ENCODE measurements at regions not wholly inside any gene's neighbourhood (a gene's known extent, or its start where the extent isn't known, plus 50 kb on each side); places are given as distances from the start of the nearest gene placed in this dataset.

DNA sequence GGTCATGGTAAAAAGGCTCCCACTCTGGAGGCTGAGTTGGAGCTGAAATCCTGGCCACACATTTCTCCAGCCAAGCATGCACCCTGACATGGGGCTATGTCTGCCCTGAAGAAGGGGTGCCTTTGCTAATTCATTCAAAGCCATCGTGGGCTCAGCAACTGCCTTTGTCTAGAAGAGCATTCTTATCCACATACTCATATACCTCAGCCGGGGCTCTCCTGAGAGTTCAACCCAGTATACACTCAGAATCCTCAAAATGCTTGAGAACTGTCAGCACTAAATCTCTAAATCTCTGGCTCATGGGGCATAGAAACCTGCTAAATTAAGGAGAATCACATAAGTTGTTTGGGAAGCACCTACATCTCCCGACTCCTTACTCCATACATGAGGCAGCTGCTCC is 89.3 kb downstream of the MRPL32 start:
- no peak for ATAC-seq (replicated peaks in 1 of 4)
- no peak overlapping the region for H3K4me3 Mint-ChIP-seq
- 57% methylated on average over 1 of the region's 3 CpGs for WGBS (ENCODE audit: insufficient coverage)

DNA sequence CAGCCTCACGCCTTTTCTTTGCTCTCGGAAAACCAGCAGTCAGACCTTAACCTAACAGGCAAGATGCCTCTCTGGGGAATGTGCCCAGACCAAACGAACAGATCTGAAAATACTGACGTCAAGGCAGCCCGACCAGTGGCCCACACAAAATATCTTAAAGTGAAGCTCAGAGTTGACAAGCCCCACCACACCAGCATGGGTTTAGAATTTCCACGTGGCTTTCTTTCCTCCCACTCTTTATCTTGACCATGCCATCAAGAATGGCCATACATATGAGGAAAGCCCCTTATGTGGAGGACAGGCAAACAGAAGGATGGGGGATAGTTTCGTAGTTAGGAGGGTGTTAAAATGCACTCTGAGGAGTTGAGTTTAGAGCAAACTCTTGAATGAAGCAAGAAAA is 89.8 kb downstream of the MRPL32 start:
- Mint-ChIP-seq H3K27ac (no peak overlapping the region), H3K27me3 (peaks cover 8 to 12% of the 10 kb centered on the region in 2 donors), H3K4me3 (no peak overlapping the region), H3K4me1 (no peaks in the 10 kb centered on the region), H3K36me3 (no peaks in the 10 kb centered on the region), H3K9me3 (no peaks in the 10 kb centered on the region)
- Histone ChIP-seq H3K4me1 (ENCODE audit: control insufficient read depth in 1 of 2, extremely low read depth in 1 of 2, insufficient read depth in 2 of 2, low read length in 2 of 2) (no peaks in the 10 kb centered on the region), H3K9me3 (no peaks in the 10 kb centered on the region), H3K4me3 (ENCODE audit: control insufficient read depth in 1 of 2, extremely low read depth in 1 of 2, low read length in 1 of 2) (no peak overlapping the region), H3K36me3 (ENCODE audit: control insufficient read depth in 2 of 2, extremely low read depth in 1 of 2, insufficient read depth in 1 of 2, low read length in 1 of 2) (no peaks in the 10 kb centered on the region), H3K27ac (ENCODE audit: low read length) (no peak overlapping the region), H3K27me3 (replicated peaks in 1 of 2; ENCODE audit: control insufficient read depth in 2 of 2, extremely low read depth in 1 of 2, insufficient read depth in 2 of 2, low read length in 1 of 2) (peaks cover 0 to 3% of the 10 kb centered on the region in 2 experiments)
- no peak for DNase-seq
- no peak for ATAC-seq (replicated peaks in 1 of 4)
- CTCF ChIA-PET = no interaction called here
- WGBS (ENCODE audit: insufficient coverage) = 75% methylated on average over 5 of the region's 7 CpGs
- POLR2A ChIA-PET = no interaction called here

More for the DNA sequence above, 89.3 kb downstream of the MRPL32 start:
- Mint-ChIP-seq H3K36me3 (no peaks in the 10 kb centered on the region), H3K27me3 (peaks cover 8 to 12% of the 10 kb centered on the region in 2 donors), H3K9me3 (no peaks in the 10 kb centered on the region), H3K4me1 (no peaks in the 10 kb centered on the region), H3K27ac (no peak overlapping the region)
- POLR2A ChIA-PET = no interaction called here
- no peak for DNase-seq
- Histone ChIP-seq H3K27me3 (replicated peaks in 1 of 2; ENCODE audit: control insufficient read depth in 2 of 2, extremely low read depth in 1 of 2, insufficient read depth in 2 of 2, low read length in 1 of 2) (peaks cover 0 to 3% of the 10 kb centered on the region in 2 experiments), H3K4me3 (ENCODE audit: control insufficient read depth in 1 of 2, extremely low read depth in 1 of 2, low read length in 1 of 2) (no peak overlapping the region), H3K4me1 (ENCODE audit: control insufficient read depth in 1 of 2, extremely low read depth in 1 of 2, insufficient read depth in 2 of 2, low read length in 2 of 2) (no peaks in the 10 kb centered on the region), H3K36me3 (ENCODE audit: control insufficient read depth in 2 of 2, extremely low read depth in 1 of 2, insufficient read depth in 1 of 2, low read length in 1 of 2) (no peaks in the 10 kb centered on the region), H3K27ac (ENCODE audit: low read length) (no peak overlapping the region), H3K9me3 (no peaks in the 10 kb centered on the region)
- CTCF ChIA-PET = no interaction called here

DNA sequence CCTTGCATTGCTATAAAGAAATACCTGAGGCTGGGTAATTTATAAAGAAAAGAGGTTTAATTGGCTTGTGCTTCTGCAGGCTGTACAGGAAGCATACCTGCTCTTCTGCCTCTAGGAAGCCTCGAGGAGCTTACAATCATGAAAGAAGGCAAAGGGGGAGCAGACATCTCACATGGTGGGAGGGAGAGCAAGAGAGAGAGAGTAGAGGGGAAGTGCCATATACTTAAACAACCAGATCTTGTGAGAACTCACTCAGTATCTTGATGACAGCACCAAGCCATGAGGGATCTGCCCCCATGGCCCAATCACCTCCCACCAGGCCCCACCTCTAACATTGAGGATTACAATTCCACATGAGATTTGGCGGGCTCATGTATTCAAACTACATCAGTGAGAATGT is 79.1 kb upstream of the HECW1 start:
- no peaks in the 10 kb centered on the region for H3K9me3 Mint-ChIP-seq
- POLR2A ChIA-PET = no interaction called here

DNA sequence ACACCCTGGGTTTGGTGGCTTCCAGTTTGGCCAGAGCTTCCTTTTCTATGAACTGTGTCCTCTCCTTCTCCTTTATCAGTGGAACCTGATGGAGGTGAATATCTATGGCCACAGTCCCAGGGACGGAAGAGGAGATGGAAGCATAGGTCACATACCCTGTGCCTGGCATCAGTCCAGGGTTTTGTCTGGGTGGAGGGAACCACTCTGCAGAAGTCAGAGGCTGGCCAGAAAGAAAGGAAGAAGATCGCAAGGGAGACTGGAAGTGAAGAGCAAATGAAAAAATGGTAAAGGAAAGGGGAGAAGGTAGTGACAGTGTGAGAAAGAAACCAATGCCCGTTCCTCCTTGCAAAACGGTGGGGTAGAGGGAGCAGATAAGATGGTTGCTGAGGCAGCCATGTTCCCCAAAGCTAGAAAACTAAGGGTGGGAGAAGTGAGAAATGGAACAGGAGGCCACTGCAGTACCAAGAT is 77.9 kb upstream of the HECW1 start:
- Histone ChIP-seq H3K27me3 (replicated peaks in 1 of 2; ENCODE audit: control insufficient read depth in 2 of 2, extremely low read depth in 1 of 2, insufficient read depth in 2 of 2, low read length in 1 of 2) (no peaks in the 10 kb centered on the region), H3K9me3 (no peaks in the 10 kb centered on the region), H3K36me3 (ENCODE audit: control insufficient read depth in 2 of 2, extremely low read depth in 1 of 2, insufficient read depth in 1 of 2, low read length in 1 of 2) (no peaks in the 10 kb centered on the region), H3K4me3 (ENCODE audit: control insufficient read depth in 1 of 2, extremely low read depth in 1 of 2, low read length in 1 of 2) (no peak overlapping the region), H3K27ac (ENCODE audit: low read length) (no peak overlapping the region), H3K4me1 (ENCODE audit: control insufficient read depth in 1 of 2, extremely low read depth in 1 of 2, insufficient read depth in 2 of 2, low read length in 2 of 2) (no peaks in the 10 kb centered on the region)
- ATAC-seq (replicated peaks in 1 of 4) (no peak), DNase-seq (no peak)
- Mint-ChIP-seq H3K4me3 (no peak overlapping the region), H3K9me3 (no peaks in the 10 kb centered on the region), H3K27me3 (peaks cover 5 to 21% of the 10 kb centered on the region in 2 donors), H3K27ac (no peak overlapping the region), H3K36me3 (no peaks in the 10 kb centered on the region), H3K4me1 (no peaks in the 10 kb centered on the region)
- WGBS (ENCODE audit: insufficient coverage) = 84% methylated on average over 4 of the region's 4 CpGs
- CTCF ChIA-PET = no interaction called here
- POLR2A ChIA-PET = no interaction called here

More for the DNA sequence above, 79.1 kb upstream of the HECW1 start:
- no peaks in the 10 kb centered on the region for H3K4me1 ChIP-seq (ENCODE audit: control insufficient read depth in 1 of 2, extremely low read depth in 1 of 2, insufficient read depth in 2 of 2, low read length in 2 of 2)
- CTCF ChIA-PET = no interaction called here
- H3K36me3 ChIP-seq (ENCODE audit: control insufficient read depth in 2 of 2, extremely low read depth in 1 of 2, insufficient read depth in 1 of 2, low read length in 1 of 2) = no peaks in the 10 kb centered on the region
- WGBS (ENCODE audit: insufficient coverage) = no CpG with 5 or more reads among the region's 2 CpGs
- no peak for ATAC-seq (replicated peaks in 1 of 4)
- Mint-ChIP-seq H3K36me3 (no peaks in the 10 kb centered on the region), H3K4me3 (no peak overlapping the region), H3K27ac (no peak overlapping the region), H3K27me3 (peaks cover 9 to 24% of the 10 kb centered on the region in 2 donors), H3K4me1 (no peaks in the 10 kb centered on the region)
- H3K4me3 ChIP-seq (ENCODE audit: control insufficient read depth in 1 of 2, extremely low read depth in 1 of 2, low read length in 1 of 2) = no peak overlapping the region
- no peak for DNase-seq
- peaks cover 0 to 3% of the 10 kb centered on the region in 2 experiments for H3K27me3 ChIP-seq (replicated peaks in 1 of 2; ENCODE audit: control insufficient read depth in 2 of 2, extremely low read depth in 1 of 2, insufficient read depth in 2 of 2, low read length in 1 of 2)
- no peak overlapping the region for H3K27ac ChIP-seq (ENCODE audit: low read length)
- H3K9me3 ChIP-seq = no peaks in the 10 kb centered on the region

DNA sequence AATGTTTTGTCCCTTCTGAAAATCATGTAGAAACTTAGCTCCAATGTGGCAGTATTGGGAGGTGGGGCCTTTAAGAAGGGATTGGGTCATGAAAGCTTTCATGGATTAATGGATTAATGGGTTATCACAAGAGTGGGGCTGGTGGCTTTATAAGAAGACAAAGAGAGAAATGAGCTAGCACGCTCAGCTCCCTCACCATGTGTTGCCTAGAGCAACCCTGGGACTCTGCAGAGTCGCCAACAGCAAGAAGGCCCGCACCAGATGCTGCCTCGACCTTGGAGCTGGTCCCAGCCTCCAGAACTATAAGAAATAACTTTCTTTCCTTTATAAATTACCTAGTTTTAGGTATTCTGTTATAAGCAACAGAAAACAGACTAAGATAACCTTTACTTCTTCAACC is 74.9 kb upstream of the HECW1 start:
- DNase-seq (no peak), ATAC-seq (replicated peaks in 1 of 4) (no peak)
- Histone ChIP-seq H3K9me3 (no peaks in the 10 kb centered on the region), H3K27ac (ENCODE audit: low read length) (no peak overlapping the region), H3K27me3 (replicated peaks in 1 of 2; ENCODE audit: control insufficient read depth in 2 of 2, extremely low read depth in 1 of 2, insufficient read depth in 2 of 2, low read length in 1 of 2) (no peaks in the 10 kb centered on the region), H3K36me3 (ENCODE audit: control insufficient read depth in 2 of 2, extremely low read depth in 1 of 2, insufficient read depth in 1 of 2, low read length in 1 of 2) (no peaks in the 10 kb centered on the region), H3K4me3 (ENCODE audit: control insufficient read depth in 1 of 2, extremely low read depth in 1 of 2, low read length in 1 of 2) (no peak overlapping the region), H3K4me1 (ENCODE audit: control insufficient read depth in 1 of 2, extremely low read depth in 1 of 2, insufficient read depth in 2 of 2, low read length in 2 of 2) (no peaks in the 10 kb centered on the region)
- H3K27ac Mint-ChIP-seq = no peak overlapping the region
- no CpG with 5 or more reads among the region's 4 CpGs for WGBS (ENCODE audit: insufficient coverage)
- no peaks in the 10 kb centered on the region for H3K4me1 Mint-ChIP-seq
- H3K9me3 Mint-ChIP-seq = no peaks in the 10 kb centered on the region
- CTCF ChIA-PET = no interaction called here
- POLR2A ChIA-PET = no interaction called here
- no peaks in the 10 kb centered on the region for H3K36me3 Mint-ChIP-seq
- H3K27me3 Mint-ChIP-seq = peaks cover 4 to 13% of the 10 kb centered on the region in 2 donors
- no peak overlapping the region for H3K4me3 Mint-ChIP-seq

DNA sequence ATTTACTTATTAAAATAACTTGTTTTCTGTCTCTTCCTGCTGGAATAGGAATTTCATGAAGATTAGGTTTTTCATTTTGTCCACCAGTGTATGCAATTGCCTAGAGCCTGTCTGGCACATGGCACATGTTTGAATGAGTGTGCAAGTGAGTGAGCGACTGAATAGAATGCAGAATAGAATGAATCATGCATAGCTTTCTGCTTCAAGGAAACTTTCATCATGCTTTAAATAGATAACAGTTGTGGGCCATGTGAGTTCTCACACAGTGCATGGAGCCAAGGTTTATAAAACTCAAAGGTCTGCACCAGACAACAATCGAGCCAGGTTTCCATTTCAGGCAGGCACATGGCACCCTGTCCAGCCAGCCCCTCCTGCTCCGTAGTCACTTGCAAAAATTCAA is 74.2 kb upstream of the HECW1 start:
- Mint-ChIP-seq H3K27me3 (peaks cover 10 to 21% of the 10 kb centered on the region in 2 donors), H3K36me3 (no peaks in the 10 kb centered on the region), H3K9me3 (no peaks in the 10 kb centered on the region), H3K4me1 (no peaks in the 10 kb centered on the region), H3K4me3 (no peak overlapping the region), H3K27ac (no peak overlapping the region)
- ATAC-seq (replicated peaks in 1 of 4) (no peak), DNase-seq (no peak)
- no peaks in the 10 kb centered on the region for H3K36me3 ChIP-seq (ENCODE audit: control insufficient read depth in 2 of 2, extremely low read depth in 1 of 2, insufficient read depth in 1 of 2, low read length in 1 of 2)
- no peak overlapping the region for H3K4me3 ChIP-seq (ENCODE audit: control insufficient read depth in 1 of 2, extremely low read depth in 1 of 2, low read length in 1 of 2)
- ChIA-PET CTCF (no interaction called here), POLR2A (no interaction called here)
- H3K27me3 ChIP-seq (replicated peaks in 1 of 2; ENCODE audit: control insufficient read depth in 2 of 2, extremely low read depth in 1 of 2, insufficient read depth in 2 of 2, low read length in 1 of 2) = peaks cover 0 to 4% of the 10 kb centered on the region in 2 experiments
- H3K4me1 ChIP-seq (ENCODE audit: control insufficient read depth in 1 of 2, extremely low read depth in 1 of 2, insufficient read depth in 2 of 2, low read length in 2 of 2) = no peaks in the 10 kb centered on the region
- no peak overlapping the region for H3K27ac ChIP-seq (ENCODE audit: low read length)
- WGBS (ENCODE audit: insufficient coverage) = 57% methylated on average over 1 of the region's 3 CpGs
- no peaks in the 10 kb centered on the region for H3K9me3 ChIP-seq

DNA sequence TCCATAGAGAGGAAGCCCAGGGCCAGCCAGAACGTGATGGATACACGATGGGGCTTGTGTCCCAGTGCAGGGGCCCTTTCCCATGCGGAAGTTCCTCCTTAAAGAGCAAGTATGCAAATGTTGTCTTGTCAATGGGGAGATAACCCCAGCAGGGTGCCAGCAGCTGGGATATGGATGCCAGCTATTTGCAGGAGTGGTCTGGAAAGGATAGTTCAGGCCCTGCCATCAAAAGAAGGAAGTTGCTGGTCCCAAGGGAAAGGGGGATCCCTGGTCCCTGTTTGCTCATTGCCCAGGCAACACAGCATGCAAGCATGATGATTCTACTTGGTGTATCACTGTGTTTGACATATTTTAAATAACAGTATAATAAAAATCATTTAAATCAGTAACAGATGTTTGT is 73.1 kb upstream of the HECW1 start:
- 65% methylated on average over 3 of the region's 3 CpGs for WGBS (ENCODE audit: insufficient coverage)
- no peaks in the 10 kb centered on the region for H3K9me3 ChIP-seq
- no peak overlapping the region for H3K27ac Mint-ChIP-seq
- H3K36me3 Mint-ChIP-seq = no peaks in the 10 kb centered on the region
- H3K27me3 Mint-ChIP-seq = peaks cover 9 to 28% of the 10 kb centered on the region in 2 donors
- ChIA-PET CTCF (no interaction called here), POLR2A (no interaction called here)
- no peak for ATAC-seq (replicated peaks in 1 of 4)
- H3K27me3 ChIP-seq (replicated peaks in 1 of 2; ENCODE audit: control insufficient read depth in 2 of 2, extremely low read depth in 1 of 2, insufficient read depth in 2 of 2, low read length in 1 of 2) = peaks cover 0 to 4% of the 10 kb centered on the region in 2 experiments
- no peaks in the 10 kb centered on the region for H3K4me1 Mint-ChIP-seq
- H3K4me3 ChIP-seq (ENCODE audit: control insufficient read depth in 1 of 2, extremely low read depth in 1 of 2, low read length in 1 of 2) = no peak overlapping the region
- no peaks in the 10 kb centered on the region for H3K36me3 ChIP-seq (ENCODE audit: control insufficient read depth in 2 of 2, extremely low read depth in 1 of 2, insufficient read depth in 1 of 2, low read length in 1 of 2)
- no peaks in the 10 kb centered on the region for H3K4me1 ChIP-seq (ENCODE audit: control insufficient read depth in 1 of 2, extremely low read depth in 1 of 2, insufficient read depth in 2 of 2, low read length in 2 of 2)
- H3K9me3 Mint-ChIP-seq = no peaks in the 10 kb centered on the region
- no peak overlapping the region for H3K27ac ChIP-seq (ENCODE audit: low read length)
- no peak overlapping the region for H3K4me3 Mint-ChIP-seq
- no peak for DNase-seq
